Loucy (cell line): ENCODE measurements at regions not wholly inside any gene's neighbourhood (a gene's known extent, or its start where the extent isn't known, plus 50 kb on each side); places are given as distances from the start of the nearest gene placed in this dataset.

Experiments
- CTCF ChIP-seq: fragments of 200-600 bp; sonication (generic); conservative IDR thresholded peaks from 2 replicates; pipeline ENCODE4 v1.5.1; 2014; ENCODE audit warnings: mild to moderate bottlenecking, antibody characterized with exemption, low read length
- EZH2phosphoT487 ChIP-seq: fragments of 200-600 bp; IDR thresholded peaks from 2 replicates; pipeline ENCODE4 v1.6.1; 2018; ENCODE audit warnings: antibody characterized with exemption, mild to moderate bottlenecking, moderate library complexity, borderline replicate concordance

- TF ChIP-seq CTCF (no peak), EZH2phosphoT487 (no peak)
These were observed 980.9 kb upstream of the GJE1 start for GRCh38 chr6:141151710-141152417.
